Urothelium cell line (cell line): ENCODE measurements at regions not wholly inside any gene's neighbourhood (a gene's known extent, or its start where the extent isn't known, plus 50 kb on each side); places are given as distances from the start of the nearest gene placed in this dataset.

Experiments used
- DNase-seq: peaks from one replicate; pipeline ENCODE4 v3.0.0; 2011; ENCODE audit warnings: low spot score, mixed read lengths
- FAIRE-seq: peaks from 2 replicates; lab custom pipeline; 2011; peaks lifted over from hg19 to GRCh38; lab: Jason Lieb, UNC

GRCh38 chr13:97629601-97630272, 195.8 kb downstream of the RAP2A start:
- FAIRE-seq: no peak

GRCh38 chr13:97630725-97631124, 196.8 kb downstream of the RAP2A start:
- no peak for DNase-seq
- FAIRE-seq: no peak

More at GRCh38 chr13:97629601-97630272, 195.8 kb downstream of the RAP2A start:
- no peak for DNase-seq

DNA sequence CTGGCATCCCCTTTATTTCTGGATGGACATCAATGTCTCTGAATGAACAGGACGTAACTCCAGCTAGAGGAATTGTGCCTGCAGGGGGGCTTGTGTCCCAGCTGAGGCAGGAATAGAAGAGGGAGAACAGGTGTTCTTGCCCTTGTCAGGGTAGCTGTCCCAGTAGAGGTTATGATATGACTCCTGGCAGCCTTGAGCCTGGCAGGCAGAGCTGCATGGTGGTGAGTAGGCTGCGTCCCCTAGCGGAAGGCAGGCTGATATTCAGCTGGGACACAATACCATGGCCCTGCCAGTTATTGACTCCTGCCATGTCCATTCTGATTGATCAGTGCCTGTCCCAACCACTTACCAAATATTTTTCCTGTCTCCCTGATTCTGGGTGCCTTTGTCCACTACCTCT, 197.2 kb downstream of the RAP2A start:
- no peak for DNase-seq
- no peak for FAIRE-seq

DNA sequence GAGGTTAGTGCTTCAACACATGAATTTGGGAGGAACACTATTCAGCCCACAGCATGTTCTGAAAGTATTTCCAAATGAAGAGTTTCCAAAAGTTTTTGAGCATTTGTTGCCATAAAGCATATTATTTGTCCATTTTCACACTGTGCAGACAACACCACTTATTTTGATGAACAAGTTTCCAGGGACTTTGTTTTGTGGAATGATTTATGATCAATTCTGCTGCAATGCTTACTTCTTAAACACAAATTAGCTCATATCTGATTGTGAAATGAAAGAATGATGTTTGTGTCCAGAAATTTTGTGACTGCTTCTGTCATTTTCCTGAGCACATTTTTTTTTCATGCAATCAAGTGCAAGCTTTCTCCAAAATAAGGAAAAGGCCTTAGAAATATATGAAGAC, 205.3 kb downstream of the RAP2A start:
- no peak for FAIRE-seq
- no peak for DNase-seq

GRCh38 chr13:97640268-97640667, 206.3 kb downstream of the RAP2A start:
- FAIRE-seq: no peak
- DNase-seq: no peak

GRCh38 chr13:97648171-97648880, 214.4 kb downstream of the RAP2A start:
- DNase-seq: no peak
- FAIRE-seq: no peak

GRCh38 chr13:97648881-97649224, 214.9 kb downstream of the RAP2A start:
- FAIRE-seq (no peak), DNase-seq (no peak)

GRCh38 chr13:97653443-97654140, 219.6 kb downstream of the RAP2A start:
- FAIRE-seq: no peak
- no peak for DNase-seq

- no peak for DNase-seq
- FAIRE-seq: no peak
These were observed 220.3 kb downstream of the RAP2A start for GRCh38 chr13:97654236-97654635.

DNA sequence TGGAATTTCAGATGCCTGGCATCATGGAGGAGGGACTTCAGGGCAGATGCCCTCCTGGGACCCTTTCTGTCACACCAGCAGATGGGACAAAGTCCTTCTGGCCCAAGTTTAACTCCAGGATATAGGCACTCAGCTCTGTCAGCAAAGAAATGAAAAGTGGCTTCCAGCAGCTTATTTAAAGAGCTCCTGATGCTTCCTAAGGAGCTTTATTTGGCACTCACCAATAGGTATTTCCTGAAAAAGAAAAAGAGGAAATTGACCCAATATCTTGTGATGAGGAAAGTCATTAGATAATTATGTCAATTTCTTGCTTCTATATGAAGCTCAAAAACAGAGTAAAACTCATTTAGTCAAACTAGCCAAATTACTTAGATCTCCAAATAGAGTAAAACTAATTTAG, 224.6 kb downstream of the RAP2A start:
- DNase-seq (no peak), FAIRE-seq (no peak)

DNA sequence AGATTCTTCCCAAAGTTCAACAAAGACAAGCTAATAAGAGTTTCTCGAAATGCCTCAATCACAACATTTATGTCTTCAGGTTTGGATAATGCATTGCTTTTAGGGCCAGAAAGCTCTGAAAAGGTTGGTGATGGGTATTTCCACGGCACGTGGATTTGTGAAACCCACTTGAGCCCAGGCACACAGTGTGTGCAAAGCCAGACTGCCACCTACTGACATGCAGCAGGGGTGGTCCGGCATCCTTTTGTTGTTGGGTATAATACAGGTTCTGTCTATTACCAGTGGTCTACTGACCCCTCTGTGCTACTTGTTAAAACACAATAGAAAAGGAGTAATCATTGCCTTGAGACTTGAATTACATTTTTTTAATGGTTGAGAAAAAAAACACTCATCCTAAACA, 225.6 kb downstream of the RAP2A start:
- FAIRE-seq (no peak), DNase-seq (no peak)

- FAIRE-seq: no peak
- no peak for DNase-seq
These were observed 226.8 kb downstream of the RAP2A start for GRCh38 chr13:97660594-97661260.

DNA sequence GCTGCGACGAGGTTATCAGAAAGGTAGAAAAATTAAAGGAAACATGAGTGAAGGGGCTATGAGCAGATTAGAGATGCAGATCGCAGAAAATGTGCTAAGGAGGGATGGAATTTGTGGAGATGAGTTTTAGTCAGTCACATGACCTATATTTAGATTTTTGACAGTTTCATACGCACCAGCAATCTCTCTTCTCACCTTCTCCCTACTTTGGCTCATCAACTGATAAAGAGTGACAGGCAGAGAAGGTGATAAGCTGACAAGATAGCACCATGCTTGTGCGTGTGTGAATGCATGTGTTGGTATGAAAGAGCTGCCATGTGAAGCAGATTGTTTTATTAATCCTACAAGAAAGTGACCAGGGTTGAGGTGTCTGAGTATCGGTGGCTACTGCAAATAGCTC, 252.6 kb downstream of the RAP2A start:
- DNase-seq: no peak
- FAIRE-seq: no peak

- no peak for DNase-seq
- no peak for FAIRE-seq
These were observed 258.7 kb downstream of the RAP2A start for GRCh38 chr13:97692628-97693027.

DNA sequence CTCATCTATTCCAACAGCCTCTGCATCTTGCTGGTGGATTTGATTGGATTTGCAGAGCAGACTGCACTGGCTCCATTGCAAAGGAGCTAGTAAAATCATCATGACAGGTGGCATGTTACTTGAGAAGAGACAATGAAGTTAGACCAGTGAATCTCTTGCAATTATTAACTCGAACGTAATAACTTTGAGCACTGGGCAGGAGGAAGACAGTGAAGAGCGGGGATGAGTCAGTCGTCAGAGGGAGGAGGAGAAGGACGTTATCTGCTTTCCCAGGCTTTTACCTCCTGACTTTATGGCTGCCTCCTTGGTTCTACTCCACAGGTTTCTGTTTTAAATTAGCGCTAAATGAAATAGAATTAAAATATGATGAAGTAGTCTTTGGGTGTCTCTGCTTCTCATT, 257.8 kb upstream of the IPO5 start:
- FAIRE-seq: no peak
- DNase-seq: no peak

DNA sequence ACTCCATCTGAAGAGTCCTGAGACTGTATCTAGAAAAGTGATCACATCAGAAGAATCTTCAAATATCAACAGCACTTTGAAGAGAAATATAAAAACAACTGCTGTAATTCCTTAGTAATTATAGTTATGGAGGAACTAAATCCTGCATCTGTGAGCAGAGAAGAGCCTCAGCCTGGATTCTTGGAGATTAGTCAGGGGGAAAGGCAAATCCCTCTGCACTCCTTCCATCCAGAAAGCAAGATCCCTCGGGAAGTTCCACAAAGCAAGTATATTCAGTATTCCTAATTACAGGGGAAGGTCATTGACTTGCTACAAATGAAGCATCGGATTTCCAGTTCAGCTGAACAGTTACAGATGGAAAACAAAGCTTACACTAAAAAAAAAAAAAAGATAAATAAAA, 256.6 kb upstream of the IPO5 start:
- FAIRE-seq (no peak), DNase-seq (no peak)

- no peak for FAIRE-seq
- DNase-seq: no peak
These were observed 253.1 kb upstream of the IPO5 start for GRCh38 chr13:97700306-97700848.

DNA sequence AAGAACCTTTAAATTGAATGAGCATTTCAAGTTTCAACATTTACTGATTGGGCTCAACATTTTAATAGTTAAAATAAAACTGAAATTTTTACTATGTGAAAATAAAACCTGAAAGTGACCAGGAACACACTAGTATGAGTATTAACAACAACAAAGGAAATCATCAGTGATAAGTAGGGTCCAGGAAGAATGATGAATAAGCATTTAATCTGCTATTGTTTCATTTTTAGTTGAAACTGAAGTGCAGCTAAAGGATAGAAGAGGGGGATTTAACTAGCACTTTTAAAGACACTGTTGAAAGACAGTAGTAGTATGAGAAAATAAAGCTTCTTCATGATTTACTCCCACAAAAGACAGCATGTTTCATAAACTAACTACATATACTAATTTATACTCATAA, 250.9 kb upstream of the IPO5 start:
- no peak for DNase-seq
- no peak for FAIRE-seq

DNA sequence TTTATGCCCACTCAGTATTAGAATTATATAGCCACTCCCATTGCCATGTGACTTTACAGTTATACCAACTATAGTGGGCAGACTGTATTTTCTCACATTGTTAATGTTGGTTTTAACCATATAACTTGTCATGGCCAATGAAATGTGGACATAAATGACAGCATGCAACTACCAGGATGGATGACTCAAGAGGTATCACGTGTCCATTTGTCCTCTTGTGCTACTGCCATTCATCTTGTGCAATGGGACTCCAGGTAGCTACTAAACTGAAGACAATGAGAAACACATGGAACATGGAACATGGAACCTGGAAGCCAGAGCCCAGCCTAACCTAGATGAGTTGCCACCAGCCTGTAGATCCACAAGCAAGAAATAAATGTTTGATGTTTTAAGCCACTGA, 242.7 kb upstream of the IPO5 start:
- FAIRE-seq (no peak), DNase-seq (no peak)

DNA sequence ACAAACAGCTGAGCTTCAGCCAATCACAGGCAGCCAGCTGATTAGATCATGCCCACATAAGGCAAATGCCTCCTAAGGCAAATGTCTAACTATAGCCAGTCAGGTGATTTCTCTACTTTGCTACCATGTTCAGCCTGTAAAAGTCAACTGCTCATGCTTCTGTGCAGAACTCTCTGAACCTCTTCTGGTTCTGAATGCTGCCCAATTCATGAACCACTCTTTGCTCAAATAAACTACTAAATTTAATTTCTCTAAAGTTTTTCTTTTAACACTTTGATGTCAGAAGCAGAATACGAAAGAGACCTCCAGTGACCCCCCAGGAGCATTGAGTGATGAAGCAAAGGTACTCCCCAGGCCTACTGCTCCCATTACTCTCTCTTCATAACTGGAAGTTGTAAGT, 240.7 kb upstream of the IPO5 start:
- no peak for DNase-seq
- no peak for FAIRE-seq

GRCh38 chr13:97715763-97716162, 237.7 kb upstream of the IPO5 start:
- no peak for DNase-seq
- FAIRE-seq: no peak
